Astrocyte of the cerebellum (primary cell): ENCODE measurements at regions not wholly inside any gene's neighbourhood (a gene's known extent, or its start where the extent isn't known, plus 50 kb on each side); places are given as distances from the start of the nearest gene placed in this dataset.

Experiments used
- DNase-seq: peaks from one replicate; pipeline ENCODE4 v3.0.0-alpha.2; 2011; ENCODE audit warnings: low read depth
- H3K4me3 ChIP-seq: 2 replicates; pipeline ENCODE4 v1.5.1; 2011; ENCODE audit warnings: mild to moderate bottlenecking, low read depth, low read length, moderate library complexity
- CTCF ChIP-seq: IDR thresholded peaks from 2 replicates; pipeline ENCODE4 v1.5.1; 2012; ENCODE audit warnings: low read length, low read depth, moderate library complexity, mild to moderate bottlenecking; ENCODE audit errors: missing control alignments
- in situ Hi-C: cut with HindIII; loops from 2 replicates; pipeline ENCODE4 v1.10.0; 2017; ENCODE audit warnings: low sequenced_read_pairs

- no peak for DNase-seq
- H3K4me3 ChIP-seq = no peak overlapping the region
- no peak for TF ChIP-seq CTCF
- in situ Hi-C loops = no loop called here
Measured at GRCh38 chr9:23615569-23615968, 210.5 kb downstream of the ELAVL2 start.

GRCh38 chr9:23621188-23621587 is 204.9 kb downstream of the ELAVL2 start:
- no peak for DNase-seq
- H3K4me3 ChIP-seq = no peak overlapping the region
- in situ Hi-C loops = no loop called here
- TF ChIP-seq CTCF = no peak

- no peak for DNase-seq
- no peak for TF ChIP-seq CTCF
- H3K4me3 ChIP-seq = no peak overlapping the region
- in situ Hi-C loops = no loop called here
Measured at GRCh38 chr9:23621924-23622323, 204.1 kb downstream of the ELAVL2 start.

- in situ Hi-C loops = no loop called here
- no peak overlapping the region for H3K4me3 ChIP-seq
- TF ChIP-seq CTCF = no peak
- DNase-seq = no peak
Measured at GRCh38 chr9:23622396-23622795, 203.6 kb downstream of the ELAVL2 start.

GRCh38 chr9:23630488-23630887 is 195.6 kb downstream of the ELAVL2 start:
- DNase-seq = no peak
- TF ChIP-seq CTCF = no peak
- in situ Hi-C loops = loop anchor here (5.0 kb wide), 1 partner anchor 78 kb away; no protein-coding TSS in a partner anchor
- H3K4me3 ChIP-seq = no peak overlapping the region

- DNase-seq = no peak
- no peak overlapping the region for H3K4me3 ChIP-seq
- no peak for TF ChIP-seq CTCF
- in situ Hi-C loops = no loop called here
Measured at GRCh38 chr9:23635276-23635675, 190.8 kb downstream of the ELAVL2 start.

GRCh38 chr9:23636199-23636598 is 189.8 kb downstream of the ELAVL2 start:
- no peak overlapping the region for H3K4me3 ChIP-seq
- in situ Hi-C loops = no loop called here
- no peak for DNase-seq
- TF ChIP-seq CTCF = no peak
